ENCODE measurements at regions not wholly inside any gene's neighbourhood (a gene's known extent, or its start where the extent isn't known, plus 50 kb on each side); places are given as distances from the start of the nearest gene placed in this dataset.
"Not testable (repeated sequence)": the region's sequence is repeated elsewhere in the genome, so short reads cannot be mapped to it uniquely, and the experiment has no call there.

GRCh38 chr10:30765022-30765615 lies 135.6 kb upstream of the LYZL2 start:
- DNase-seq (ENCODE audit: low read depth), result no peak

GRCh38 chr10:30763918-30764317 lies 134.4 kb upstream of the LYZL2 start:
- no peak for DNase-seq (ENCODE audit: low read depth)

GRCh38 chr10:30762620-30763019 lies 133.1 kb upstream of the LYZL2 start:
- no peak for DNase-seq (ENCODE audit: low read depth)

GRCh38 chr10:30759423-30759822 lies 129.9 kb upstream of the LYZL2 start:
- DNase-seq (ENCODE audit: low read depth), result no peak

- no peak for DNase-seq (ENCODE audit: low read depth)
Observed at GRCh38 chr10:30758338-30758737, 128.8 kb upstream of the LYZL2 start.

- DNase-seq (ENCODE audit: low read depth), result no peak
Observed at GRCh38 chr10:30756896-30757295, 127.3 kb upstream of the LYZL2 start.

GRCh38 chr10:30756151-30756550 lies 126.6 kb upstream of the LYZL2 start:
- no peak for DNase-seq (ENCODE audit: low read depth)

GRCh38 chr10:30755441-30755953 lies 125.9 kb upstream of the LYZL2 start:
- DNase-seq (ENCODE audit: low read depth), result no peak

GRCh38 chr10:30752481-30752881 lies 122.9 kb upstream of the LYZL2 start:
- no peak for DNase-seq (ENCODE audit: low read depth)

GRCh38 chr10:30751678-30752331 lies 122.3 kb upstream of the LYZL2 start:
- peak; percentile 63 for DNase-seq (ENCODE audit: low read depth)

GRCh38 chr10:30750971-30751677 lies 121.6 kb upstream of the LYZL2 start:
- no peak for DNase-seq (ENCODE audit: low read depth)

GRCh38 chr10:30749385-30749784 lies 119.8 kb upstream of the LYZL2 start:
- DNase-seq (ENCODE audit: low read depth), result no peak

GRCh38 chr10:30748152-30748973 lies 118.8 kb upstream of the LYZL2 start:
- no peak for DNase-seq (ENCODE audit: low read depth)

- peak; percentile 60 for DNase-seq (ENCODE audit: low read depth)
Observed at GRCh38 chr10:30747633-30748032, 118.1 kb upstream of the LYZL2 start.

GRCh38 chr10:30745953-30746352 lies 116.4 kb upstream of the LYZL2 start:
- DNase-seq (ENCODE audit: low read depth), result no peak

- no peak for DNase-seq (ENCODE audit: low read depth)
Observed at GRCh38 chr10:30744106-30744505, 114.6 kb upstream of the LYZL2 start.

GRCh38 chr10:30743586-30743985 lies 114.0 kb upstream of the LYZL2 start:
- DNase-seq (ENCODE audit: low read depth), result no peak

GRCh38 chr10:30742471-30742870 lies 112.9 kb upstream of the LYZL2 start:
- DNase-seq (ENCODE audit: low read depth), result no peak

GRCh38 chr10:30740774-30741173 lies 111.2 kb upstream of the LYZL2 start:
- not testable (repeated sequence) for DNase-seq (ENCODE audit: low read depth)

- DNase-seq (ENCODE audit: low read depth), result no peak
Observed at GRCh38 chr10:30738416-30738815, 108.9 kb upstream of the LYZL2 start.

GRCh38 chr10:30737931-30738391 lies 108.4 kb upstream of the LYZL2 start:
- DNase-seq (ENCODE audit: low read depth), result no peak
